ENCODE measurements at regions not wholly inside any gene's neighbourhood (a gene's known extent, or its start where the extent isn't known, plus 50 kb on each side); places are given as distances from the start of the nearest gene placed in this dataset.
"Not testable (repeated sequence)": the region's sequence is repeated elsewhere in the genome, so short reads cannot be mapped to it uniquely, and the experiment has no call there.

- TF ChIP-seq, protein P1, sequence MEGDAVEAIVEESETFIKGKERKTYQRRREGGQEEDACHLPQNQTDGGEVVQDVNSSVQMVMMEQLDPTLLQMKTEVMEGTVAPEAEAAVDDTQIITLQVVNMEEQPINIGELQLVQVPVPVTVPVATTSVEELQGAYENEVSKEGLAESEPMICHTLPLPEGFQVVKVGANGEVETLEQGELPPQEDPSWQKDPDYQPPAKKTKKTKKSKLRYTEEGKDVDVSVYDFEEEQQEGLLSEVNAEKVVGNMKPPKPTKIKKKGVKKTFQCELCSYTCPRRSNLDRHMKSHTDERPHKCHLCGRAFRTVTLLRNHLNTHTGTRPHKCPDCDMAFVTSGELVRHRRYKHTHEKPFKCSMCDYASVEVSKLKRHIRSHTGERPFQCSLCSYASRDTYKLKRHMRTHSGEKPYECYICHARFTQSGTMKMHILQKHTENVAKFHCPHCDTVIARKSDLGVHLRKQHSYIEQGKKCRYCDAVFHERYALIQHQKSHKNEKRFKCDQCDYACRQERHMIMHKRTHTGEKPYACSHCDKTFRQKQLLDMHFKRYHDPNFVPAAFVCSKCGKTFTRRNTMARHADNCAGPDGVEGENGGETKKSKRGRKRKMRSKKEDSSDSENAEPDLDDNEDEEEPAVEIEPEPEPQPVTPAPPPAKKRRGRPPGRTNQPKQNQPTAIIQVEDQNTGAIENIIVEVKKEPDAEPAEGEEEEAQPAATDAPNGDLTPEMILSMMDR (IDR thresholded peaks at IDR 0.05) = not testable (repeated sequence)
- not testable (repeated sequence) for TF ChIP-seq POLR2A, EP300 (IDR thresholded peaks at IDR 0.05)
These were observed 1452.8 kb upstream of the TPTE start for GRCh38 chr21:9068622-9069021.
